Upper lobe of right lung (tissue), 1 donor: ENCODE measurements at regions not wholly inside any gene's neighbourhood (a gene's known extent, or its start where the extent isn't known, plus 50 kb on each side); places are given as distances from the start of the nearest gene placed in this dataset.

Source experiments
- ATAC-seq: fragments of 200-7000 bp; cut with Tn5 transposase; one replicate; pipeline ENCODE4 v1.9.1; 2020; ENCODE audit warnings: mild to moderate bottlenecking, moderate library complexity
- DNase-seq: peaks from one replicate; pipeline ENCODE4 v3.0.0-alpha.2; 2020
- H3K27ac ChIP-seq: fragments of 200-600 bp; one replicate; pipeline ENCODE4 v1.8.0; 2022
- H3K27me3 ChIP-seq: fragments of 200-600 bp; one replicate; pipeline ENCODE4 v1.8.0; 2022; ENCODE audit warnings: mild to moderate bottlenecking
- H3K36me3 ChIP-seq: fragments of 200-600 bp; one replicate; pipeline ENCODE4 v1.8.0; 2022
- H3K4me1 ChIP-seq: fragments of 200-600 bp; one replicate; pipeline ENCODE4 v1.8.0; 2022
- H3K4me3 ChIP-seq: fragments of 200-600 bp; one replicate; pipeline ENCODE4 v1.8.0; 2022; ENCODE audit warnings: mild to moderate bottlenecking
- H3K9me3 ChIP-seq: fragments of 200-600 bp; one replicate; pipeline ENCODE4 v1.8.0; 2022
- intact Hi-C: fragments of 100-400 bp; cut with DNase I; formaldehyde crosslinking; loops from one replicate; pipeline ENCODE4 v1.11.0; 2022
- TF ChIP-seq, protein P1 (sequence below): fragments of 200-600 bp; IDR thresholded peaks from one replicate; pipeline ENCODE4 v1.8.0; 2022; ENCODE audit warnings: antibody characterized with exemption
- donor health status: DM: no; HTN: yes; CAD: no; lungs with severe emphysema.

DNA sequence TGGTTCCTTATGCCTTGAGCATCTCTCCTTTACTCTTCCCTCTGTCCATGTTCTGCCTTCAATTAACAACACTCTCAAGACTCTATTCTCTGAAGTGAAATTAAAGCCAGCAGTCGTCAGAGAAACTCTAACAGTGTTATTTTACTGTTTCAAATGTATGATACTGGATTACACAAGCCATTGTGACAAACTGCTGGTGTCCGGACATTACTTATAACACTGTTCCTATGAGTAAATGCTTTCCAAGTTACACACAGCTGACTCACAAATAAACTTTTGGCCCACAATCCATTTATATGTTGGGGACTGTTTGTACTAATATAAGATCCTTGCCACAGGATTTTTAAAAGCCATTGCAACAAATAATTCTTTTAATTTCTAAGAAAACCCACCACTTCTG is 63.2 kb upstream of the GHR start:
- intact Hi-C loops = no loop called here
- DNase-seq (no peak), ATAC-seq (no peak)
- Histone ChIP-seq H3K27ac (no peak overlapping the region), H3K9me3 (no peaks in the 10 kb centered on the region), H3K4me1 (no peaks in the 10 kb centered on the region), H3K36me3 (no peaks in the 10 kb centered on the region), H3K4me3 (no peak overlapping the region), H3K27me3 (no peaks in the 10 kb centered on the region)
- TF ChIP-seq, protein P1, sequence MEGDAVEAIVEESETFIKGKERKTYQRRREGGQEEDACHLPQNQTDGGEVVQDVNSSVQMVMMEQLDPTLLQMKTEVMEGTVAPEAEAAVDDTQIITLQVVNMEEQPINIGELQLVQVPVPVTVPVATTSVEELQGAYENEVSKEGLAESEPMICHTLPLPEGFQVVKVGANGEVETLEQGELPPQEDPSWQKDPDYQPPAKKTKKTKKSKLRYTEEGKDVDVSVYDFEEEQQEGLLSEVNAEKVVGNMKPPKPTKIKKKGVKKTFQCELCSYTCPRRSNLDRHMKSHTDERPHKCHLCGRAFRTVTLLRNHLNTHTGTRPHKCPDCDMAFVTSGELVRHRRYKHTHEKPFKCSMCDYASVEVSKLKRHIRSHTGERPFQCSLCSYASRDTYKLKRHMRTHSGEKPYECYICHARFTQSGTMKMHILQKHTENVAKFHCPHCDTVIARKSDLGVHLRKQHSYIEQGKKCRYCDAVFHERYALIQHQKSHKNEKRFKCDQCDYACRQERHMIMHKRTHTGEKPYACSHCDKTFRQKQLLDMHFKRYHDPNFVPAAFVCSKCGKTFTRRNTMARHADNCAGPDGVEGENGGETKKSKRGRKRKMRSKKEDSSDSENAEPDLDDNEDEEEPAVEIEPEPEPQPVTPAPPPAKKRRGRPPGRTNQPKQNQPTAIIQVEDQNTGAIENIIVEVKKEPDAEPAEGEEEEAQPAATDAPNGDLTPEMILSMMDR = no peak

DNA sequence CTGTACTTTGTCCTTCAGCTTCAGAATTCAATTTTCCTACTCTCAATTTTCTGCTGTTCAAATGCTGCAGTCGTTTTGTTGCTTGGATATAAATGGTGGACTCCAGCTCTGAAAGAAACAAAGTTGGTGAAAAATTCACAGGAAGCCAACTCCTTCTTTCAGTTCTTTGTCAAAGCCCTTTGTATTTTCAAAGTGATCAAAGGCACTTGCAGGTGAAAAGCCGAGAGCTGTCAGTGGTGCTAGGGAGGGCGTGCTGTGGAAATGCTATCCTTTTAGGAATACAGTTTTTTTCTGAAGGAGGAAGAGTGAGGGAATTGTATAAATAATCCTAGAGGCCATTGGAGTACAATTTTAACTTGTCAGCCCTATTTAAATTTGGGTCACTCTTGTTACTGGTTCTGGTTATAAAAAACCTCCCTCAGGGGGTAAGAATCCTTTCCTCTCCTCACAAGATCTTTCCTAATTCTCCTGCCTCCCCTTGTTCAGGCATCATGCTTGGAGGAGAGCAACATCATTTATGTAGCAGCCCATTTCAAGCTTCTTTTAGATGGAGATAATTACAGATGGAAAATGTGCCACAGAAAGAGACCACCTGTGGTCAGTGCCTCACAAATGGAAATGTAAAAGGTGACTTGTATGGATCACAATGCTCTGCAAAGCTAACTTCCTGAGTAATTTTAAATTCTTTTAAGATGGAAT is 62.5 kb upstream of the GHR start:
- Histone ChIP-seq H3K36me3 (no peaks in the 10 kb centered on the region), H3K4me1 (no peaks in the 10 kb centered on the region), H3K9me3 (no peaks in the 10 kb centered on the region), H3K27me3 (no peaks in the 10 kb centered on the region), H3K27ac (no peak overlapping the region), H3K4me3 (no peak overlapping the region)
- TF ChIP-seq, protein P1 = no peak
- ATAC-seq (no peak), DNase-seq (no peak)
- intact Hi-C loops = no loop called here

DNA sequence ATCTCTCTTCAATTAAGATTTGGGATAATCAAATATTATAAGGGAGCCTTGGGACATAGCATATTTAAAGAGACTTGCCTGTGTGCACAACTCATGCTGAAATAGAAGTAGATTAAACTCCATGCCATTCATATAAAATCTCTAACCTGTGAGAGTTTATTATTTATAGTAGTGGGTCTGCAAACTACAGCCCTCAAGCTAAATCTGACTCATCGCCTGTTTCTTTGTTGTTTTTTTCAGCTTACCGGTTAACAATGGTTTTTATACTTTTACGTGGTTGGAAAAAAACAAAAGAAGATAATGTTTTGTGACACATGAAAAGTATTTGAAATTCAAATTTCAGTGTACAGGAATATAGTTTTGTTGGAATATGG is 61.9 kb upstream of the GHR start:
- Histone ChIP-seq H3K27me3 (no peaks in the 10 kb centered on the region), H3K9me3 (no peaks in the 10 kb centered on the region), H3K4me1 (no peaks in the 10 kb centered on the region), H3K4me3 (no peak overlapping the region), H3K36me3 (no peaks in the 10 kb centered on the region), H3K27ac (no peak overlapping the region)
- no peak for ATAC-seq
- intact Hi-C loops = no loop called here
- TF ChIP-seq, protein P1 = no peak
- no peak for DNase-seq

DNA sequence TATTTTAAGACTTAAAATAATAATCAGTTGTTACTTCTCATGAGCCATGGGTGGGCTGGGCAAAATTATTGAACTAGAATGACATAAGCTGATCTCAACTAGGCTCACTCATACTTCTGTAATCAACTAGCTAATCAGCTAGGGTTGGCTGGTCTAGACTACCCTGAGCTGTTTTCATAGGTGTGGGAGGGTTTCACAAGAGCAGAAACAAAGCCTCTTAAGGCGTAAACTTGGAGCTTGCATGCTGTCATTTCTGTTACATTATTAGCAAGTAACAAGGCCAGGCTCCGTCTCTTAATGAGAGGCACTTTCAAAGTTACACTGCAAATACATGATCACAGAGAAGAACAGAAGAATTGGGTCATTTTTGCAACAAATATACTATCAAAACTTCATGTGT is 57.2 kb upstream of the GHR start:
- no peaks in the 10 kb centered on the region for H3K27me3 ChIP-seq
- intact Hi-C loops = no loop called here

More for the DNA sequence above, 57.2 kb upstream of the GHR start:
- no peak for DNase-seq
- Histone ChIP-seq H3K27ac (no peak overlapping the region), H3K9me3 (no peaks in the 10 kb centered on the region), H3K36me3 (no peaks in the 10 kb centered on the region), H3K4me3 (no peak overlapping the region), H3K4me1 (no peaks in the 10 kb centered on the region)
- ATAC-seq = no peak
- TF ChIP-seq, protein P1 = no peak
